ENCODE measurements at regions not wholly inside any gene's neighbourhood (a gene's known extent, or its start where the extent isn't known, plus 50 kb on each side); places are given as distances from the start of the nearest gene placed in this dataset.
"Not testable (repeated sequence)": the region's sequence is repeated elsewhere in the genome, so short reads cannot be mapped to it uniquely, and the experiment has no call there.

DNA sequence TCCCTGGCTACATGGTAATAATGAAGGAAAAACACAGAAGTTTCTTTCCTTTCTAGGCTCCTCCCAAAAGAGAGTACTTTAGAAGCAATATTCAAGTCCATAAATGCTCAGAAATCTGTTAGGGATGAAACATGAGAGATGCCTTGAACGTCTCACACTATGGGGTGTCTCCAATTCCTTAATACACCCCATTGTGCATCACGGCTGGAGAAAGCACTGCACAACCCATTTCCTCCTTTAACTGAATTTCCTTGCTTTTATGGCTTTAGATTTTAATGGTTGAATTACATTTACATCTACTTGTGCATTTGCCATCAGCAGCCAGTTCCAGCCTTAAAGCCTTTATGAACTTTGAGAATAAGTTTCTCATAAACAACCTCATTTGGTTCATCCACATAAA lies 498.9 kb upstream of the PTBP2 start:
- Histone ChIP-seq H3K27me3 (ENCODE audit: insufficient read depth, low read length) (no peaks in the 10 kb centered on the region), H3K27ac (ENCODE audit: low read depth, low read length) (no peak overlapping the region), H3K36me3 (ENCODE audit: insufficient read depth, low read length) (no peaks in the 10 kb centered on the region), H3K9ac (ENCODE audit: low read length) (no peak overlapping the region), H3K9me3 (ENCODE audit: insufficient read depth, low read depth, low read length) (no peaks in the 10 kb centered on the region), H2AFZ (ENCODE audit: low read depth, low read length) (no peak overlapping the region), H3K4me3 (ENCODE audit: insufficient read depth, low read depth, low read length) (no peak overlapping the region), H3K4me2 (ENCODE audit: low read length) (no peak overlapping the region), H4K20me1 (ENCODE audit: insufficient read depth, low read length) (no peaks in the 10 kb centered on the region), H3K4me1 (ENCODE audit: insufficient read depth, low read length) (no peaks in the 10 kb centered on the region), H3K79me2 (ENCODE audit: insufficient read depth, low read length) (no peaks in the 10 kb centered on the region)
- H3K27ac Mint-ChIP-seq (ENCODE audit: unreplicated experiment): no peak overlapping the region
- H3K4me3 Mint-ChIP-seq (ENCODE audit: unreplicated experiment): no peak overlapping the region
- H3K27me3 Mint-ChIP-seq (ENCODE audit: low read depth, unreplicated experiment): peaks cover 3% of the 10 kb centered on the region
- H3K9me3 Mint-ChIP-seq (ENCODE audit: unreplicated experiment): no peaks in the 10 kb centered on the region
- H3K36me3 Mint-ChIP-seq (ENCODE audit: low read depth, unreplicated experiment): no peaks in the 10 kb centered on the region
- H3K4me1 Mint-ChIP-seq (ENCODE audit: low read depth, unreplicated experiment): peaks cover 5% of the 10 kb centered on the region
- no peak for DNase-seq (ENCODE audit: low read depth)
- TF ChIP-seq EZH2 (IDR thresholded peaks at IDR 0.05; ENCODE audit: insufficient read depth, low read length): no peak
- TF ChIP-seq, protein P1, sequence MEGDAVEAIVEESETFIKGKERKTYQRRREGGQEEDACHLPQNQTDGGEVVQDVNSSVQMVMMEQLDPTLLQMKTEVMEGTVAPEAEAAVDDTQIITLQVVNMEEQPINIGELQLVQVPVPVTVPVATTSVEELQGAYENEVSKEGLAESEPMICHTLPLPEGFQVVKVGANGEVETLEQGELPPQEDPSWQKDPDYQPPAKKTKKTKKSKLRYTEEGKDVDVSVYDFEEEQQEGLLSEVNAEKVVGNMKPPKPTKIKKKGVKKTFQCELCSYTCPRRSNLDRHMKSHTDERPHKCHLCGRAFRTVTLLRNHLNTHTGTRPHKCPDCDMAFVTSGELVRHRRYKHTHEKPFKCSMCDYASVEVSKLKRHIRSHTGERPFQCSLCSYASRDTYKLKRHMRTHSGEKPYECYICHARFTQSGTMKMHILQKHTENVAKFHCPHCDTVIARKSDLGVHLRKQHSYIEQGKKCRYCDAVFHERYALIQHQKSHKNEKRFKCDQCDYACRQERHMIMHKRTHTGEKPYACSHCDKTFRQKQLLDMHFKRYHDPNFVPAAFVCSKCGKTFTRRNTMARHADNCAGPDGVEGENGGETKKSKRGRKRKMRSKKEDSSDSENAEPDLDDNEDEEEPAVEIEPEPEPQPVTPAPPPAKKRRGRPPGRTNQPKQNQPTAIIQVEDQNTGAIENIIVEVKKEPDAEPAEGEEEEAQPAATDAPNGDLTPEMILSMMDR (IDR thresholded peaks at IDR 0.05; ENCODE audit: insufficient read depth, low read depth, low read length): no peak
- no peak for FAIRE-seq

DNA sequence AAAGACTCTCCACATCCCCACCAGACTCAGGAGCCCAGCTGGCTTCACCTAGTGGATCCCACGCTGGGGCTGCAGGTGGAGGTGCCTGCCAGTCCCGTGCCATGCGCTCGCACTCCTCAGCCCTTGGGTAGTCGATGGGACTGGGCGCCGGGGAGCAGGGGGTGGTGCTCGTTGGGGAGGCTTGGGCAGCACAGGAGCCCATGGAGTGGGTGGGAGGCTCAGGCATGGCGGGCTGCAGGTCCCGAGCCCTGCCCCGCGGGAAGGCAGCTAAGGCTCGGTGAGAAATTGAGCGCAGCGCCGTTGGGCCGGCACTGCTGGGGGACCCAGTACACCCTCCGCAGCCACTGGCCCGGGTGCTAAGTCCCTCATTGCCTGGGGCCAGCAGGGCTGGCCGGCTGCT lies 497.4 kb upstream of the PTBP2 start:
- H3K4me2 ChIP-seq (ENCODE audit: low read length); H3K36me3 ChIP-seq (ENCODE audit: insufficient read depth, low read length); H3K27ac ChIP-seq (ENCODE audit: low read depth, low read length); H3K79me2 ChIP-seq (ENCODE audit: insufficient read depth, low read length); H4K20me1 ChIP-seq (ENCODE audit: insufficient read depth, low read length); H3K4me3 Mint-ChIP-seq (ENCODE audit: unreplicated experiment); H3K27me3 ChIP-seq (ENCODE audit: insufficient read depth, low read length); FAIRE-seq; H3K27ac Mint-ChIP-seq (ENCODE audit: unreplicated experiment); H3K27me3 Mint-ChIP-seq (ENCODE audit: low read depth, unreplicated experiment); H3K4me3 ChIP-seq (ENCODE audit: insufficient read depth, low read depth, low read length); H3K9me3 Mint-ChIP-seq (ENCODE audit: unreplicated experiment); DNase-seq (ENCODE audit: low read depth); H2AFZ ChIP-seq (ENCODE audit: low read depth, low read length); H3K36me3 Mint-ChIP-seq (ENCODE audit: low read depth, unreplicated experiment); H3K4me1 Mint-ChIP-seq (ENCODE audit: low read depth, unreplicated experiment); H3K9ac ChIP-seq (ENCODE audit: low read length); H3K4me1 ChIP-seq (ENCODE audit: insufficient read depth, low read length); H3K9me3 ChIP-seq (ENCODE audit: insufficient read depth, low read depth, low read length): not testable (repeated sequence)

DNA sequence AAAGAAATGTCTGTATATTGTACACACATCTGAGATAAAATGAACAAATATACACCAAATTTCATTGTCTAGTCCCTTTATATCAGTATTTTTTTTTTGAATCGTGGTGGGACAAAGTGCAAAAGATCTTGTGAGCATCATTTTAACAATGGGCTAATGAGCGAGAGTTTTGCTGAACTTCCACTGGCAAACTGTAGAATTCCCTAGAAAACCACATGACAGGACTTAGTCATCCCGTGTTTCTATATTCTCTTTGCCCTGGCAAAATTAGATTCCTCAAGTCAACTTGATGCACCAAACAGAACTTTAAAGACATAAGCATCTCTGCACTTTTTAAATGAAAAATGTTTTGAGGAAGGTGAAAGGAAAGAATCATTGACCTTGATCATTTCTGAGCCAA lies 488.2 kb upstream of the PTBP2 start:
- Histone ChIP-seq H2AFZ (ENCODE audit: low read depth, low read length) (no peak overlapping the region), H3K27me3 (ENCODE audit: insufficient read depth, low read length) (no peaks in the 10 kb centered on the region), H3K27ac (ENCODE audit: low read depth, low read length) (no peak overlapping the region), H3K4me3 (ENCODE audit: insufficient read depth, low read depth, low read length) (no peak overlapping the region), H3K4me1 (ENCODE audit: insufficient read depth, low read length) (peaks cover 3% of the 10 kb centered on the region), H3K9ac (ENCODE audit: low read length) (no peak overlapping the region), H3K79me2 (ENCODE audit: insufficient read depth, low read length) (no peaks in the 10 kb centered on the region), H3K9me3 (ENCODE audit: insufficient read depth, low read depth, low read length) (no peaks in the 10 kb centered on the region), H4K20me1 (ENCODE audit: insufficient read depth, low read length) (no peaks in the 10 kb centered on the region), H3K4me2 (ENCODE audit: low read length) (no peak overlapping the region), H3K36me3 (ENCODE audit: insufficient read depth, low read length) (no peaks in the 10 kb centered on the region)
- Mint-ChIP-seq H3K4me3 (ENCODE audit: unreplicated experiment) (no peak overlapping the region), H3K36me3 (ENCODE audit: low read depth, unreplicated experiment) (no peaks in the 10 kb centered on the region), H3K4me1 (ENCODE audit: low read depth, unreplicated experiment) (peaks cover 5% of the 10 kb centered on the region), H3K27ac (ENCODE audit: unreplicated experiment) (no peak overlapping the region), H3K9me3 (ENCODE audit: unreplicated experiment) (no peaks in the 10 kb centered on the region), H3K27me3 (ENCODE audit: low read depth, unreplicated experiment) (no peaks in the 10 kb centered on the region)
- FAIRE-seq (peak; percentile 70), DNase-seq (ENCODE audit: low read depth) (no peak)
- TF ChIP-seq, protein P1 (IDR thresholded peaks at IDR 0.05; ENCODE audit: insufficient read depth, low read depth, low read length): no peak
- no peak for TF ChIP-seq EZH2 (IDR thresholded peaks at IDR 0.05; ENCODE audit: insufficient read depth, low read length)

Data from astrocyte (in vitro differentiated cells and primary cell).